Urothelium cell line (cell line): ENCODE measurements at regions not wholly inside any gene's neighbourhood (a gene's known extent, or its start where the extent isn't known, plus 50 kb on each side); places are given as distances from the start of the nearest gene placed in this dataset.

Experiments
- DNase-seq: peaks from one replicate; pipeline ENCODE4 v3.0.0; 2011; ENCODE audit warnings: low spot score, mixed read lengths
- FAIRE-seq: peaks from 2 replicates; lab custom pipeline; 2011; peaks lifted over from hg19 to GRCh38; lab: Jason Lieb, UNC

GRCh38 chr5:118692811-118693342, 295.5 kb downstream of the DTWD2 start:
- no peak for DNase-seq
- no peak for FAIRE-seq

- DNase-seq (no peak), FAIRE-seq (no peak)
Measured at GRCh38 chr5:118687661-118688621, 300.4 kb downstream of the DTWD2 start.

- DNase-seq, result no peak
- no peak for FAIRE-seq
Measured at GRCh38 chr5:118687100-118687499, 301.2 kb downstream of the DTWD2 start.

GRCh38 chr5:118681655-118682054, 306.7 kb downstream of the DTWD2 start:
- FAIRE-seq (no peak), DNase-seq (no peak)

GRCh38 chr5:118679264-118679940, 308.9 kb downstream of the DTWD2 start:
- DNase-seq, result no peak

GRCh38 chr5:118678746-118679145, 309.6 kb downstream of the DTWD2 start:
- no peak for DNase-seq
- FAIRE-seq, result no peak

More at GRCh38 chr5:118679264-118679940, 308.9 kb downstream of the DTWD2 start:
- no peak for FAIRE-seq

- DNase-seq (no peak), FAIRE-seq (no peak)
Measured at GRCh38 chr5:118675247-118675646, 313.1 kb downstream of the DTWD2 start.

- FAIRE-seq (no peak), DNase-seq (no peak)
Measured at GRCh38 chr5:118657576-118657975, 330.8 kb downstream of the DTWD2 start.

GRCh38 chr5:118653872-118654271, 334.5 kb downstream of the DTWD2 start:
- no peak for FAIRE-seq

GRCh38 chr5:118653183-118653582, 335.2 kb downstream of the DTWD2 start:
- FAIRE-seq, result no peak

More at GRCh38 chr5:118653872-118654271, 334.5 kb downstream of the DTWD2 start:
- DNase-seq, result no peak

GRCh38 chr5:118651002-118651401, 337.3 kb downstream of the DTWD2 start:
- FAIRE-seq, result no peak

More at GRCh38 chr5:118653183-118653582, 335.2 kb downstream of the DTWD2 start:
- DNase-seq, result no peak

GRCh38 chr5:118647587-118647986, 340.8 kb downstream of the DTWD2 start:
- no peak for DNase-seq
- FAIRE-seq, result no peak

More at GRCh38 chr5:118651002-118651401, 337.3 kb downstream of the DTWD2 start:
- no peak for DNase-seq

- DNase-seq (no peak), FAIRE-seq (no peak)
Measured at GRCh38 chr5:118646917-118647316, 341.4 kb downstream of the DTWD2 start.

- no peak for FAIRE-seq
- no peak for DNase-seq
Measured at GRCh38 chr5:118637947-118638670, 350.2 kb downstream of the DTWD2 start.

GRCh38 chr5:118628660-118629354, 359.5 kb downstream of the DTWD2 start:
- no peak for FAIRE-seq
- DNase-seq, result no peak

- FAIRE-seq (no peak), DNase-seq (no peak)
Measured at GRCh38 chr5:118620233-118620632, 368.1 kb downstream of the DTWD2 start.

- DNase-seq, result no peak
Measured at GRCh38 chr5:118619823-118620222, 368.5 kb downstream of the DTWD2 start.

GRCh38 chr5:118616281-118616680, 372.1 kb downstream of the DTWD2 start:
- no peak for DNase-seq
- no peak for FAIRE-seq

More at GRCh38 chr5:118619823-118620222, 368.5 kb downstream of the DTWD2 start:
- no peak for FAIRE-seq

GRCh38 chr5:118614731-118615456, 373.5 kb downstream of the DTWD2 start:
- DNase-seq (no peak), FAIRE-seq (no peak)
